A673 (cell line): ENCODE measurements at regions not wholly inside any gene's neighbourhood (a gene's known extent, or its start where the extent isn't known, plus 50 kb on each side); places are given as distances from the start of the nearest gene placed in this dataset.

Source experiments
- BruUV-seq: library from RNA; stranded (reverse); fragments of 400-500 nt; replicated peaks from 2 replicates; lab custom pipeline; 2021; lab: Mats Ljungman, UMichigan
- CTCF ChIA-PET: fragments of 300-600 bp; sonication (Branson Sonifier 250); formaldehyde crosslinking; loops from one replicate; lab custom pipeline; 2022; ENCODE audit warnings: antibody characterized with exemption; lab: Charles Lee
- POLR2A ChIA-PET: fragments of 300-600 bp; sonication (Branson Sonifier 250); formaldehyde crosslinking; loops from one replicate; lab custom pipeline; 2022; ENCODE audit warnings: antibody characterized with exemption; ENCODE audit not compliant: low non-redundant PET; lab: Charles Lee
- DNase-seq: peaks from one replicate; pipeline ENCODE4 v3.0.0-alpha.2; 2015; ENCODE audit warnings: low spot score
- H3K27ac ChIP-seq: fragments of 200-600 bp; sonication (generic); 2 replicates; pipeline ENCODE4 v1.5.1; 2016; ENCODE audit warnings: mixed run types, low read depth, mild to moderate bottlenecking, mixed read lengths, antibody characterized with exemption, low read length; ENCODE audit not compliant: poor library complexity, severe bottlenecking
- H3K27me3 ChIP-seq: fragments of 200-600 bp; sonication (generic); replicated peaks from 2 replicates; pipeline ENCODE4 v1.6.1; 2017; ENCODE audit warnings: mixed run types, low read depth, mild to moderate bottlenecking, mixed read lengths, antibody characterized with exemption, low read length; ENCODE audit not compliant: insufficient read depth, poor library complexity
- H3K36me3 ChIP-seq: fragments of 200-600 bp; sonication (generic); 2 replicates; pipeline ENCODE4 v1.6.1; 2016; ENCODE audit warnings: mixed run types, mild to moderate bottlenecking, mixed read lengths, antibody characterized with exemption, low read length; ENCODE audit not compliant: insufficient read depth, poor library complexity, severe bottlenecking
- H3K4me1 ChIP-seq: fragments of 200-600 bp; sonication (generic); 2 replicates; pipeline ENCODE4 v1.6.1; 2017; ENCODE audit warnings: mixed run types, mild to moderate bottlenecking, mixed read lengths, antibody characterized with exemption, low read length; ENCODE audit not compliant: insufficient read depth, poor library complexity, severe bottlenecking
- H3K4me3 ChIP-seq: fragments of 200-600 bp; sonication (generic); 2 replicates; pipeline ENCODE4 v1.5.1; 2016; ENCODE audit warnings: low read depth, mixed run types, mild to moderate bottlenecking, mixed read lengths, low read length; ENCODE audit not compliant: poor library complexity, severe bottlenecking
- H3K9me3 ChIP-seq: fragments of 200-600 bp; sonication (generic); 2 replicates; pipeline ENCODE4 v1.6.1; 2016; ENCODE audit warnings: mixed run types, low read depth, mild to moderate bottlenecking, mixed read lengths, antibody characterized with exemption, low read length; ENCODE audit not compliant: poor library complexity, severe bottlenecking
- EZH2 ChIP-seq: fragments of 200-600 bp; sonication (generic); IDR thresholded peaks from 2 replicates; pipeline ENCODE4 v1.6.1; 2017; ENCODE audit warnings: borderline replicate concordance, low read depth, mild to moderate bottlenecking, mixed read lengths, antibody characterized with exemption, low read length; ENCODE audit not compliant: poor library complexity, severe bottlenecking
- intact Hi-C: fragments of 100-400 bp; cut with micrococcal nuclease; formaldehyde crosslinking; loops from one replicate; pipeline ENCODE4 v1.10.0; 2022; ENCODE audit not compliant: unreplicated experiment
- TF ChIP-seq, protein P1 (sequence below): fragments of 300-800, 200-600 bp; sonication (generic); conservative IDR thresholded peaks from 2 replicates; pipeline ENCODE4 v1.5.1; 2017; ENCODE audit warnings: low read depth, mild to moderate bottlenecking, antibody characterized with exemption, low read length, moderate library complexity, mixed read lengths

GRCh38 chr4:171142045-171142444, 671.2 kb upstream of the GALNTL6 start:
- Histone ChIP-seq H3K4me3 (no peak overlapping the region), H3K27ac (no peak overlapping the region), H3K27me3 (no peaks in the 10 kb centered on the region), H3K4me1 (no peaks in the 10 kb centered on the region), H3K9me3 (no peaks in the 10 kb centered on the region), H3K36me3 (no peaks in the 10 kb centered on the region)
- no TSS peak for BruUV-seq
- intact Hi-C loops, result no loop called here
- TF ChIP-seq, protein P1, sequence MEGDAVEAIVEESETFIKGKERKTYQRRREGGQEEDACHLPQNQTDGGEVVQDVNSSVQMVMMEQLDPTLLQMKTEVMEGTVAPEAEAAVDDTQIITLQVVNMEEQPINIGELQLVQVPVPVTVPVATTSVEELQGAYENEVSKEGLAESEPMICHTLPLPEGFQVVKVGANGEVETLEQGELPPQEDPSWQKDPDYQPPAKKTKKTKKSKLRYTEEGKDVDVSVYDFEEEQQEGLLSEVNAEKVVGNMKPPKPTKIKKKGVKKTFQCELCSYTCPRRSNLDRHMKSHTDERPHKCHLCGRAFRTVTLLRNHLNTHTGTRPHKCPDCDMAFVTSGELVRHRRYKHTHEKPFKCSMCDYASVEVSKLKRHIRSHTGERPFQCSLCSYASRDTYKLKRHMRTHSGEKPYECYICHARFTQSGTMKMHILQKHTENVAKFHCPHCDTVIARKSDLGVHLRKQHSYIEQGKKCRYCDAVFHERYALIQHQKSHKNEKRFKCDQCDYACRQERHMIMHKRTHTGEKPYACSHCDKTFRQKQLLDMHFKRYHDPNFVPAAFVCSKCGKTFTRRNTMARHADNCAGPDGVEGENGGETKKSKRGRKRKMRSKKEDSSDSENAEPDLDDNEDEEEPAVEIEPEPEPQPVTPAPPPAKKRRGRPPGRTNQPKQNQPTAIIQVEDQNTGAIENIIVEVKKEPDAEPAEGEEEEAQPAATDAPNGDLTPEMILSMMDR, result no peak
- TF ChIP-seq EZH2, result no peak
- no peak for DNase-seq
- CTCF ChIA-PET, result no interaction called here
- POLR2A ChIA-PET, result no interaction called here

- BruUV-seq, result no TSS peak
- Histone ChIP-seq H3K36me3 (no peaks in the 10 kb centered on the region), H3K9me3 (no peaks in the 10 kb centered on the region), H3K4me3 (no peak overlapping the region), H3K27ac (no peak overlapping the region), H3K4me1 (no peaks in the 10 kb centered on the region), H3K27me3 (no peaks in the 10 kb centered on the region)
- POLR2A ChIA-PET, result no interaction called here
- no peak for TF ChIP-seq EZH2
- TF ChIP-seq, protein P1, result no peak
- DNase-seq, result no peak
- CTCF ChIA-PET, result no interaction called here
- intact Hi-C loops, result no loop called here
Measured at GRCh38 chr4:171130256-171130801, 682.9 kb upstream of the GALNTL6 start.

DNA sequence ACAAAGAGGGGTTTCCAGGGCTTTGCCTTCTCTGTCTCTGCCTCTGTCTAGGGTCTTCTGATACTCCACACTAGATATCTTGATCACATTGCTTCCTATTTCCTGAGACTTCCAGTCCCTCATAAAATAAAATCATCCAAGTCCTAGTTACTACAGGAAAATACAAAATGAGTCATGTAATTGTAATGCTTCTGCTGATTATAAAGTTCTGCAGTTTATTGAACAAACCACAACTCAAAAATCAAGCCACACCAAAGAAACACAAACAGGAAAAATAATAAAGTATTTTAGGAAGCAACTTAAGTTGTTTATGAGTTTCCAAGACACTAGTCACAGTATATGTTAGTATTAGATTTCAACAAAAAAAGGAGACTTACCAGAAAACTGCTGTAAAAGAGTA, 695.1 kb upstream of the GALNTL6 start:
- no peak for TF ChIP-seq EZH2
- TF ChIP-seq, protein P1, result no peak
- Histone ChIP-seq H3K4me1 (no peaks in the 10 kb centered on the region), H3K4me3 (no peak overlapping the region), H3K27ac (no peak overlapping the region), H3K36me3 (no peaks in the 10 kb centered on the region), H3K27me3 (no peaks in the 10 kb centered on the region), H3K9me3 (peaks cover 6% of the 10 kb centered on the region)
- no TSS peak for BruUV-seq
- ChIA-PET CTCF (no interaction called here), POLR2A (no interaction called here)
- no peak for DNase-seq
- intact Hi-C loops, result no loop called here
